DMS79 treated with DMSO at 0.1 percent for 48 hours (cell line): ENCODE measurements at regions not wholly inside any gene's neighbourhood (a gene's known extent, or its start where the extent isn't known, plus 50 kb on each side); places are given as distances from the start of the nearest gene placed in this dataset.

Source experiments
- DNase-seq: peaks from one replicate; lab custom pipeline; 2025; lab: John Stamatoyannopoulos, UW

GRCh38 chr6:139597771-139598755, 223.6 kb upstream of the CITED2 start:
- DNase-seq = no peak

DNA sequence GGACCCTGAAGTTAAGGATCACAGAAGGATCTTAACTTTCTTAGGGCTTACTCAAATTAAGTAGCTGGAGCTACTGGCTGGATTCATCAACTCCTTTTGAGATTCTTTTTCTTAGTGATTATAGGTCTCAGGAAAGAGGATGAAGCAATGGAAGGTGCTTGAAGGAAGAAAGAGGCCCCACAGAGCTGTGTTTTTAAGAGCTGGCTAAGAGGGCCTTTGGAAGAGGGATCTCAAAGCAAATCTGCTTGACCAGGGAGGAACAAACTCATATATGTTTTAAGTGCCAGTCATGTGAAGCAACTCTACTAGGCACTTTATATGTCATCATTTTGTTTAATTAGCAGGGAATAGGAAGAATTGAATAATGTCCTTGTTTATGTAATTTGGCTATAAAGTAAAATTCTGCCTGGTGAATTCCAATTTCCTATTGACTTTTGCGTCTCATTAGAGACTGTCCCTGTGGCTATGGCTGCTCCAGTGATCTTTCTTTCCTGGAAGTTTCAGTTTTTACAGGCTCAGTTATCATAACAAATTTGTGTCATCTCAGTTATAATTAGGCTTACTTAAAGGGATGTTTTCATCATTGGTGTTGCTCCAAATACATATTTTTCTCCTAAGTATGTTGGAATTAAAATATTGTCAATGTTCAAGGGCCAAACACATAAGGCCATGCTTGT, 222.8 kb upstream of the CITED2 start:
- no peak for DNase-seq

DNA sequence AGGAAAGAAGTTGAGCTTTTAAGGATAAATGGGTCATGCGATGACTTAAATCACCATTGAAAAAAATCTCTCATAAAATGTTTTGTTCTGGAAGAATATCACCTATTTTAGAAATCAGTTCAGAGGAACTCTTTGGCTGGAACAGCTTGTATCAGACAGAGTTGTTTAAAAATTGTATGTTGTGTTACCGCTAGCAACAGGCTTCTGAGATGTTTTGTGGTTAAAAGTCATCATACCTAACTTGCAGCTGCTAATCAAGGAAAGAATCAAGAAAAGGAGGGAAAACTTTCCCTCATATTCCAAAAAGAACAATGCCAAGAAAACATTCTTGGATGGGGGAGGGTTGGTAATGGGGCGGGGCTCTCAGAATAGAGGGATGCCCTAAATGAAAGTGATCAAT, 220.7 kb upstream of the CITED2 start:
- DNase-seq = peak; percentile 17

DNA sequence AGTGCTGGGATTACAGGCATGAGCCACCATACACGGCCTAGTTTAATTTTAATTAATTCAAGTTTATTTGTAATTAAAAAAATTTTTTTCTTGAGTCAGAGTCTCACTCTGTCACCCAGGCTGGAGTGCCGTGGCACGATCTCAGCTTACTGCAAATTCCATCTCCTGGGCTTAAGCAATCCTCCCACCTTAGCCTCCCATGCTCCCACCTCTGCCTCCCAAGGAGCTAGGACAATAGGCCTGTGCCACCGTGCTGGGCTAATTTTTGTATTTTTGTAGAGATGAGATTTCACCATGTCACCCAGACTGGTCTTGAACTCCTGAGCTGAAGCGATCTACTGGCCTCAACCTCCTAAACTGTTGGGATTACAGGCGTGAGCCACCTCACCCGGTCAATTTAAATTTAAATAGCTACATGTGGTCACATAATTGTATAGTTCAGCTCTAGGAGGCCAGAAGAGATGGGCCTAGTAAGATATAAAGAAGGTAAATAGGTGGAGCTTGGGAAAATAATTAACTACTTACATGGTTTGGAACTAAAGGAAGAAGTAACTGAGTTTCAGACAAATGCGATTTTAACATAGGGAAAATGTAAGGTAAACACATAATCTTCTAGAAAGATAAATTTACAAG, 220.0 kb upstream of the CITED2 start:
- DNase-seq = no peak

- no peak for DNase-seq
Measured at GRCh38 chr6:139593081-139593480, 218.6 kb upstream of the CITED2 start.

DNA sequence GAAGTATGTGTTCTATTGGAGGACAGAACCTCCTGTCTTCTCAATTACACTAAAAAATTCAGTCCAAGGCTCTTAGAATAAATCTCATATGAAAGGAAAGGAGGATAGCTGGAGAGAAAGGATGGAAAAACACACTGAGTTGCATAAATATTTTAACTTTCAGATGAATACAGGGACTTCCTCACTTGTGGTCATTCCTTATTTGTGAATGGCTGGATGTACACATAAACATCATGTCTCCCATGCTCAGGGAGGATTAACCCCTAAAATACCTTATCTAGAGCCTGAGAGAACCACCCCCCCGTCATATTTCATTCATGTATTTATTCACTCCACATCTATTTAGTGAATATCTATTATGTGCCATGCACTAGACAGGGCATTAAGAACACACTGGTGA, 217.6 kb upstream of the CITED2 start:
- no peak for DNase-seq

- DNase-seq = no peak
Measured at GRCh38 chr6:139591075-139591865, 216.8 kb upstream of the CITED2 start.

DNA sequence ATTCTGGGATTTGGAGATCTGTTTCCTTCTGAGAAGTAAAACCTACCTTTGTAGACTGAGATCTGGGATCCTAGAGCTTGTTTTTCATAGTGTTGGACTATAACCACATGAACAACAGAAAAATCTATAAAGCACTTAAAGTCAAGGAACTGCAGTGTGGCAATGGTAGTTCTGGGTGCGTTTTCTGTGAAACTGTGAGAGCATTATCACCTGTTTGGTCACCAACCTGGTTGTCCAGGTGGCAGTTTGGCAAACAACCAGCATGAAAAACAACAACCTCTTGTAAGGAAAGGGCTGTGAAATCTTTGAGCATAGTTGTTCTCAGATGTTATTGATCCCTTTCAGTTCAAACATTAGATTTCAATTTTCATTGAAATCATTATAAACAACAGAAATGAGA, 215.8 kb upstream of the CITED2 start:
- DNase-seq = peak; percentile 31

DNA sequence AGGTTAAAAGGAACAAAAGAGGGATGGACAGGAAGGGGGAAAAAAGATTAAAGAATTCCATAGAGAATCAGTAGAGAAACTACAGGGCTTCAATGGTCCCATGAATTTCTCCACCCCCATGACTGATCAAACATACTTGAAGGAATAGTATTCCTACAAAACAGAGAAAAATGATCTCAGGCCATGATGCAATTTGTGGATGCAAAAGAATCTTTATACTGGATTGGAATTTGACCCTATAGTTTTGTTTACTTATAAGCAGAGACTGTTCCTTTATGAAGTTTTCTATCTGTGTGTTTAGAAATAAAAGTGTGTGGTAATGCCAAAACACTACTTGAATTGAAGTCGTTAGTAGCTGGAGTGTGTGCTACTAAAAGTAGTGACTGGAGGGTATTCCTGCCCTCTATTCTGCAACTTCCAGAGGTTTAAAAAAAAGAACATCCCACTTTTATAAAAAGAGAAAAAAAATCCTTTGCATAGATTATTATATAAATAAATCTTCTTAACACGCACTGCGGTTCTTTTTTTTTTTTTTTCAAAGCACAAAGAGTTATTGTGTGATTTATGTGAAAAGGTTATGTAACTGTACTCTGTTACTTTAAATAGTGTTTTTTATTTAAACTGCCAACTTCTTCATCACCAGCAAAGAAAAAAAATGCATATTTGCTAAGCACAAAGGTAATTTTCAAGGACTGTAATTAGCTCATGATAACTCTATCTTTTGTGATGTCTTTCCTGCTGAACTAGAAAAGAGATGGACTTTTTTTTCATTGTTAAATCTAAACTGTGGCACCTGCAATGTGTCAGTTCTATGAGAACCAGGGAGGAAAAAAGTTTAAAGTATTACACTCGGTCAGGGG, 214.5 kb upstream of the CITED2 start:
- DNase-seq = peak; percentile 72

DNA sequence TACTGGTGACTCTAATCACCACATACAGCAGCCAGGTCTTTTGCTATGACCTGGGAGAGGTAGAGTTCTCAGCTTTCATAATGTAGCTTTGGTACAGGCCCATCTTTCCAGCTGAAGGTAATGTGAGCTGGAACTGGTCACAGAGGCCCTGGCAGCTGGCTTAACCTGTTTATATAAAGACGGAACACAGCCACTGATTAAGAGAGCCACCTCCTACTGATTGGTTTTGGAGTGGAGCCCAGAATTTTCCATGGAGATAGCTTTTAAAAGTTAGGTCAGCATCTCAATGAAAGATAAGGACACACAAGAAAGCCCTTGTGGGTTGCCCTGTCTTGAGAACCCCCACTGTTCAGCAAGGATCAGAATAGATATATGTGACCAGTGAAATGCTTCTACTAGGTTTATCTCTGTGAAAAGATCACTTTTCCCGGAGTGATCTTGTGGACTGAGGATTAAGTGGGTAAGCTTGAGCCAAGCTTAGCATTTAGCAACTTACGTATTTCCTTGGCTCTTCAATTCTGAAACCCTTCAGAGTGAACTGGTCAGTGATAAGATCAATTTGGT, 213.7 kb upstream of the CITED2 start:
- peak; percentile 92 for DNase-seq

- DNase-seq = no peak
Measured at GRCh38 chr6:139587469-139587868, 213.0 kb upstream of the CITED2 start.

GRCh38 chr6:139586273-139586672, 211.8 kb upstream of the CITED2 start:
- DNase-seq = no peak

GRCh38 chr6:139584599-139584998, 210.2 kb upstream of the CITED2 start:
- no peak for DNase-seq

GRCh38 chr6:139583420-139583819, 209.0 kb upstream of the CITED2 start:
- no peak for DNase-seq

DNA sequence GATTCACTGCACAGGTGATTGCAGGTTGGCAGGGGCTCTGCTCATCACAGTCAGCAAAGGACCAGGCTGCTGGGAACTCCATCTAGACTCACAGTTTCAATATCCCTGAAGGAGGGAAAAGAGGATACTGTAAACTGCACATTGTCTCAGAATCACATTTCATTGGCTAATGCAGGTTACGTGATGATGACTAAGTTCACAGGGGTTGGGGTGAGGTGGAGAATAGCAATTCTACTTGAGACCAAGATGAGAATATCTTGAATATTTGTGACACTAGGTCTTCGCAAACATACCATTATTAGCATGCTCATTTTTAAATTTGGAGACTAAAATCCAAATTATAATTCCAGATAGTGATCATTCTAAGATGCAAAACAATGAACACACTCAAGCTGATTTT, 208.5 kb upstream of the CITED2 start:
- no peak for DNase-seq

- no peak for DNase-seq
Measured at GRCh38 chr6:139581485-139581865, 207.0 kb upstream of the CITED2 start.

DNA sequence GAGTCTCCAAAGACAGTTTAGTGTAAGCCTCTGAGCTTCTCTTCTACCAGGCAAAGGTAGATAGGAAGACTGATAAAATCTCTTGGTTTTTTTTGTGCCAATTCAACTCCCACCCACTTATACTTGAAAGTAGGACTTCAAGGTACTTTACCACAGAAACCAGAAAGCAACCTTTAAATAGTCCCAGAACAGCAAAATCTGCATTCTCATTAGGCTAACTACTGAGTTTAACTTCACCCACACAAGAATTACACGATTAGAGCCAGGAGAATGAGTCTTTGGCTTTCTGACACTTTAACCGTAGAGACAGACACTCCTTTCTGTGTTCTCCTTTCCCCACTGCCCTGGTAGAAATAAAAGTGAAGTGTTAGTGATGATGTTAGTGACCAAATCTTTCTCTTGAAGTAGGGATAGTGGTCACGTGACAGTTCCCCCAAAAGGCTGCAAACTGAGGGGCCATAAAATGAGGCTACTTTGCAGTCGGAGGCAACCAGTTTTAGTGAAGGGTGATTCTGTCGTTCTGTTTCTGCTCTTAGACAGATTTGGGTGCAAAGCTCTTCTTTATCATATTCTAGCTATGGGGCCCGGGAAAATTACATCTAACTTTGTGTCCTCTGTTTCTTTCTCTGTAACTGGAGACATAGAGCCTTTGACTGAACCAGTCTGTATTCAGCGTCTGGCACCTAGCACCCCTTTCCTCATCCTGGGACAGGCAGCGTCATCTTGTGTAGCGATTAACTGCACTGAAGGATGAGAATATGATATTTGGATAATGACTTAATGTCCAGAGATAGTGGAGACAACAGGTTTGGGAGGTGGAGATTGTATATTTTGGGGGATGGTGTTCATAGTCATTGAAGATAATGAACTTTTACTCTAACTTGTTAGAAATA, 206.4 kb upstream of the CITED2 start:
- no peak for DNase-seq

DNA sequence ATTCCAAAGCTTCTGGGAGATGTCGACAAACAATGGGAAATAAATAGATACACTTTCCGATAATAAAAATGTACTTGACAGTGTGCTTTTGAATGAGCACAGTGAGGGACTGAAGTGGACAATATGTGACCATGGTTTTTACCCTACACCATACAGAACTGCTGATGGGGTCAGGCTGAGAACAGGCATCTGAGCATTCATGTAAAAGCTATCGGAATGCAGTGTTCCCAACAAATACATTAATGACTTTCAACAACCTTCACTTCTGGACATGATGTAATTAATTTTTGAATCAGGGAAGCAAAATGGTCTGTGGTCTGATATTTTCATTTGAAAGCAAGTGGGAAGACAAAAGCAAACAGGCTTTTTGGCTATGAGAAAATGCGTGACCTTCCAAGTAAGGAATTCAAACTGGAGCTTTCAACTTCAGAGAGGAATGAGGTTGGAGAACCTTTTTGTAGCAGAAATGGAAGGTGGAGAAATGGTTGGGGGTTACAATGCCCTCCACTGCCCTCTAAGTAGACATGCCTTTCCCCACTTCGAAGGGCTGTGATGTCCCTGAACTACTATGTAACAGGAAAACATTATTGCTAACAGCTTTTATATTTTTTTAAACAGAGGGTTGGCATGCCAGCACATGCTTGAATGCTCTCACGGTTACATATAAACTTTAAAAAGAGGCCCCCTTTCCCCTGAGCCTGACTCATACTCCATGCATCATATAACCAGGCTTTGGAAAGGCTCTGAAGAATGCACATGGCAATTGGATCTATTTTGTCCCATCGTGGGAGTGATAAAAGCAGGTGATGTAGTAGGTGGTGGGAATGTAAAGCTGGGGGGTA, 203.5 kb upstream of the CITED2 start:
- peak; percentile 71 for DNase-seq
